HL-60 (cell line): ENCODE measurements at regions not wholly inside any gene's neighbourhood (a gene's known extent, or its start where the extent isn't known, plus 50 kb on each side); places are given as distances from the start of the nearest gene placed in this dataset.

Experiments used
- DNase-seq, 2 experiments: peaks; one replicate each; pipeline ENCODE4 v3.0.0-alpha.2; 2010 to 2020; ENCODE audit warnings: low read depth in 1 of 2, low spot score in 1 of 2
- H3K27ac ChIP-seq: fragments of 250-450 bp; sonication (Bioruptor Pico); replicated peaks from 2 replicates; pipeline ENCODE4 v1.5.1; 2020; ENCODE audit warnings: mild to moderate bottlenecking, moderate library complexity
- H3K27me3 ChIP-seq: fragments of 250-450 bp; sonication (Bioruptor Pico); 2 replicates; pipeline ENCODE4 v1.5.1; 2021; ENCODE audit warnings: mild to moderate bottlenecking, moderate library complexity; ENCODE audit not compliant: insufficient read depth, poor library complexity, severe bottlenecking
- H3K4me3 ChIP-seq: replicated peaks from 2 replicates; pipeline ENCODE4 v1.5.1; 2011; ENCODE audit warnings: mild to moderate bottlenecking, control low read depth, low read length; ENCODE audit not compliant: insufficient read depth
- GABPA ChIP-seq: IDR thresholded peaks from 2 replicates; pipeline ENCODE4 v1.6.1; 2012; ENCODE audit warnings: low read depth
- POLR2AphosphoS5 ChIP-seq: IDR thresholded peaks from 2 replicates; pipeline ENCODE4 v1.6.1; 2012; ENCODE audit warnings: low read depth
- SPI1 ChIP-seq: IDR thresholded peaks from 2 replicates; pipeline ENCODE4 v1.6.1; 2012; ENCODE audit warnings: low read depth, mild to moderate bottlenecking, borderline replicate concordance
- TF ChIP-seq, protein P1 (sequence below): IDR thresholded peaks from one replicate; pipeline ENCODE4 v1.5.1; 2011; ENCODE audit warnings: low read length, control low read depth, inconsistent platforms; ENCODE audit not compliant: insufficient read depth
- TF ChIP-seq, protein P2 (sequence below): IDR thresholded peaks from 2 replicates; pipeline ENCODE4 v1.6.1; 2012; ENCODE audit warnings: low read depth; ENCODE audit not compliant: insufficient replicate concordance

DNA sequence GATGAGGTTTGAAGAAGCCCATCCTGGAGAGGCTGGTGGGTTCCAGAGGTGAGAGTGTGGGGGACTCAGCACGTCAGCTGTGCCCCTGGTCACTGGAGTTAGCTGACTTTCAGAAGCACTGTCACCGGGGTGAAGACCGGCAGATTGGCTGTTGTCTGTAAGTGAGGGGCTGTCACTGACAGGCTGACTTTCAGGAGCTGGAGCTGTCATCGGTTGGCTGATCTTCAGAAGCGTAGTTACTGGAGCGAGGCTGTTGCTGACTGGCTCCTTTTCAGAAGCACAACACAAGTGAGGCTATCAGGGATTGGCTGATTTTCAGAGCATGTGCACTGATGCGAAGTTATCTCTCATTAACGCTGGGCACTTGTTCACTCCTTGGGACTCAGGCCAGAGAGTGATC, 738.4 kb upstream of the ID2 start:
- DNase-seq = no peak
- Histone ChIP-seq H3K27ac (no peak overlapping the region), H3K4me3 (no peak overlapping the region), H3K27me3 (no peaks in the 10 kb centered on the region)
- no peak for TF ChIP-seq SPI1
- TF ChIP-seq GABPA = no peak
- TF ChIP-seq, protein P1, sequence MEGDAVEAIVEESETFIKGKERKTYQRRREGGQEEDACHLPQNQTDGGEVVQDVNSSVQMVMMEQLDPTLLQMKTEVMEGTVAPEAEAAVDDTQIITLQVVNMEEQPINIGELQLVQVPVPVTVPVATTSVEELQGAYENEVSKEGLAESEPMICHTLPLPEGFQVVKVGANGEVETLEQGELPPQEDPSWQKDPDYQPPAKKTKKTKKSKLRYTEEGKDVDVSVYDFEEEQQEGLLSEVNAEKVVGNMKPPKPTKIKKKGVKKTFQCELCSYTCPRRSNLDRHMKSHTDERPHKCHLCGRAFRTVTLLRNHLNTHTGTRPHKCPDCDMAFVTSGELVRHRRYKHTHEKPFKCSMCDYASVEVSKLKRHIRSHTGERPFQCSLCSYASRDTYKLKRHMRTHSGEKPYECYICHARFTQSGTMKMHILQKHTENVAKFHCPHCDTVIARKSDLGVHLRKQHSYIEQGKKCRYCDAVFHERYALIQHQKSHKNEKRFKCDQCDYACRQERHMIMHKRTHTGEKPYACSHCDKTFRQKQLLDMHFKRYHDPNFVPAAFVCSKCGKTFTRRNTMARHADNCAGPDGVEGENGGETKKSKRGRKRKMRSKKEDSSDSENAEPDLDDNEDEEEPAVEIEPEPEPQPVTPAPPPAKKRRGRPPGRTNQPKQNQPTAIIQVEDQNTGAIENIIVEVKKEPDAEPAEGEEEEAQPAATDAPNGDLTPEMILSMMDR = no peak
- no peak for TF ChIP-seq POLR2AphosphoS5
- TF ChIP-seq, protein P2, sequence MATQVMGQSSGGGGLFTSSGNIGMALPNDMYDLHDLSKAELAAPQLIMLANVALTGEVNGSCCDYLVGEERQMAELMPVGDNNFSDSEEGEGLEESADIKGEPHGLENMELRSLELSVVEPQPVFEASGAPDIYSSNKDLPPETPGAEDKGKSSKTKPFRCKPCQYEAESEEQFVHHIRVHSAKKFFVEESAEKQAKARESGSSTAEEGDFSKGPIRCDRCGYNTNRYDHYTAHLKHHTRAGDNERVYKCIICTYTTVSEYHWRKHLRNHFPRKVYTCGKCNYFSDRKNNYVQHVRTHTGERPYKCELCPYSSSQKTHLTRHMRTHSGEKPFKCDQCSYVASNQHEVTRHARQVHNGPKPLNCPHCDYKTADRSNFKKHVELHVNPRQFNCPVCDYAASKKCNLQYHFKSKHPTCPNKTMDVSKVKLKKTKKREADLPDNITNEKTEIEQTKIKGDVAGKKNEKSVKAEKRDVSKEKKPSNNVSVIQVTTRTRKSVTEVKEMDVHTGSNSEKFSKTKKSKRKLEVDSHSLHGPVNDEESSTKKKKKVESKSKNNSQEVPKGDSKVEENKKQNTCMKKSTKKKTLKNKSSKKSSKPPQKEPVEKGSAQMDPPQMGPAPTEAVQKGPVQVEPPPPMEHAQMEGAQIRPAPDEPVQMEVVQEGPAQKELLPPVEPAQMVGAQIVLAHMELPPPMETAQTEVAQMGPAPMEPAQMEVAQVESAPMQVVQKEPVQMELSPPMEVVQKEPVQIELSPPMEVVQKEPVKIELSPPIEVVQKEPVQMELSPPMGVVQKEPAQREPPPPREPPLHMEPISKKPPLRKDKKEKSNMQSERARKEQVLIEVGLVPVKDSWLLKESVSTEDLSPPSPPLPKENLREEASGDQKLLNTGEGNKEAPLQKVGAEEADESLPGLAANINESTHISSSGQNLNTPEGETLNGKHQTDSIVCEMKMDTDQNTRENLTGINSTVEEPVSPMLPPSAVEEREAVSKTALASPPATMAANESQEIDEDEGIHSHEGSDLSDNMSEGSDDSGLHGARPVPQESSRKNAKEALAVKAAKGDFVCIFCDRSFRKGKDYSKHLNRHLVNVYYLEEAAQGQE = no peak

DNA sequence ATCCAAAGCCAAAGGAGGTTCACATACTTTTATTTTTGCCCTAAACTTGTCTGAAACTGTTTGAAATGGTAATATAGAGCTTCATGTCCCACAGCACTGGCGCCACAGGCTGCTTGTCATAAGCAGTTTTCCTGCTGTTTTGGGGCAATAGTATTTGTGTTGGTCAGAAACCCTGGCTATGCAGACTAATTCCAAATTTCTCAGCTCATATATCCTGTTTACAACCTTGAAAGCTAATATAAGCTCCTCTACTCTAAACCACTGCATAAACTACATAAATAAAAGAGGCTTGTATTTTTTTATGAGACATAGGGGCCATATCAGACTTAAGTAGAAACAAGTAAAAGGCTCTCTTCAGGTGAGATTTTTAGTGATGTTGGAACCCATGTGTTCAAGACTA, 736.8 kb upstream of the ID2 start:
- DNase-seq = no peak
- Histone ChIP-seq H3K27ac (no peak overlapping the region), H3K4me3 (no peak overlapping the region), H3K27me3 (no peaks in the 10 kb centered on the region)
- TF ChIP-seq SPI1 (no peak), GABPA (no peak), POLR2AphosphoS5 (no peak)
- TF ChIP-seq, protein P1 = no peak
- TF ChIP-seq, protein P2 = no peak

DNA sequence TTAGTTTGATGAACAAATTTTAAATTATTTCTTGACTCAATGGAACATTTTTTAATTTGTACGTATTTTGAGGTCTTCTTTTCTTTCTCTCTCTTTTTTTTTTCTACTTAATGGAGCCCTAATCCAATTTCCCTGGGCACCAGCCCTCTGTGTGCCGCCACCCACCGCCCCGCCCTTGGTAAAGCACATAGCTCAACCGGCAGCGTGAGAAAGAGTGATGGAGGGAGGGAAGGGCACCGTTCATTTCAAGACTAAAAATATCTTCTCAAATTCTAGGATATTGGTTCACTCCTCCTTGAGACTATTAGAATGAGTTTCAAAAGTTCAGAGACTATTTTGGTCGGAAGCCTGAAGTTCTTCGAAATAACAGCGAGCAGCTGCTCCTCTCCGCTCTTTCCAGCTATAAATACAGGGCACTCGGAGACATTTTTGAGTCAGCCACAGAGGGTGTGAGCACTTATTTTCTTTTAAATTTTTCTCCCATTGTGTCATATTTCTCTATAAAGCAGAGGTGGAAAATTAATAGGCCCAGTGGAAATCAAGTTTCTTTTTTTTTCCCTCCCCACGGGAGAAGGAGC, 731.7 kb upstream of the ID2 start:
- no peak overlapping the region for H3K4me3 ChIP-seq
- no peak overlapping the region for H3K27ac ChIP-seq
- H3K27me3 ChIP-seq = no peaks in the 10 kb centered on the region
- no peak for TF ChIP-seq POLR2AphosphoS5
- TF ChIP-seq, protein P2 = no peak
- no peak for TF ChIP-seq SPI1
- TF ChIP-seq, protein P1 = no peak
- no peak for TF ChIP-seq GABPA
- DNase-seq = no peak
